IPS-20b (cell line): ENCODE measurements at regions not wholly inside any gene's neighbourhood (a gene's known extent, or its start where the extent isn't known, plus 50 kb on each side); places are given as distances from the start of the nearest gene placed in this dataset.
"Not testable (repeated sequence)": the region's sequence is repeated elsewhere in the genome, so short reads cannot be mapped to it uniquely, and the experiment has no call there.

Experiments
- H3K27ac ChIP-seq: one replicate; pipeline ENCODE4 v1.5.1; 2013; ENCODE audit warnings: low read length
- H3K27me3 ChIP-seq: 2 replicates; pipeline ENCODE4 v1.6.1; 2013; ENCODE audit warnings: mild to moderate bottlenecking, low read length, inconsistent platforms; ENCODE audit not compliant: insufficient read depth
- H3K36me3 ChIP-seq: 2 replicates; pipeline ENCODE4 v1.6.1; 2013; ENCODE audit warnings: low read depth, mild to moderate bottlenecking, inconsistent platforms, low read length, moderate library complexity; ENCODE audit not compliant: insufficient read depth
- H3K4me1 ChIP-seq: 2 replicates; pipeline ENCODE4 v1.6.1; 2013; ENCODE audit warnings: mild to moderate bottlenecking, control low read depth, inconsistent platforms, low read length, moderate library complexity; ENCODE audit not compliant: insufficient read depth
- H3K4me3 ChIP-seq: 2 replicates; pipeline ENCODE4 v1.5.1; 2013; ENCODE audit warnings: mild to moderate bottlenecking, low read length, inconsistent platforms
- H3K9ac ChIP-seq: 2 replicates; pipeline ENCODE4 v1.6.1; 2013; ENCODE audit warnings: low read depth, mild to moderate bottlenecking, inconsistent platforms, low read length, moderate library complexity
- H3K9me3 ChIP-seq: 2 replicates; pipeline ENCODE4 v1.6.1; 2013; ENCODE audit warnings: mild to moderate bottlenecking, low read depth, low read length, inconsistent platforms; ENCODE audit not compliant: insufficient read depth

DNA sequence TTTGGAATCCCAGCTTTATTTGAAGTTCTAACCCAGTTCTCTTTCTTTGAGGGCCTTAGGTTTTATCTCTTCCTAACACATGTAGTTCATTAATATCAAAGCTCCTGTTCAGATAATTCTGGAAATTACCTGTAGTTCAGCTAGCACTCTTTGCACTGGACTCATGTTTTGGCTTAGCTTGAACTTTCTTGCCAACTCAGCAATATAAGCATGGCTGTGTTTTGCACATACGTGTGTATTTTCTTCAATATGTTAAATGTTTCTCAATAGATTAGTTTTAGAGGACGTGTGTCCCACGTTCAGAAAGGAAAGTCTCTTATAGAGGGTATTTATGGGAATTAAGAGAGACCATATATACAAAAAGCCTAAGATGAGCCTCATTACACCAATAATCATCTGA lies 271.8 kb upstream of the USP25 start:
- no peak overlapping the region for H3K9ac ChIP-seq
- no peak overlapping the region for H3K4me3 ChIP-seq
- H3K27ac ChIP-seq = no peak overlapping the region
- H3K4me1 ChIP-seq = no peaks in the 10 kb centered on the region
- no peaks in the 10 kb centered on the region for H3K9me3 ChIP-seq
- H3K36me3 ChIP-seq = no peaks in the 10 kb centered on the region
- H3K27me3 ChIP-seq = no peaks in the 10 kb centered on the region

DNA sequence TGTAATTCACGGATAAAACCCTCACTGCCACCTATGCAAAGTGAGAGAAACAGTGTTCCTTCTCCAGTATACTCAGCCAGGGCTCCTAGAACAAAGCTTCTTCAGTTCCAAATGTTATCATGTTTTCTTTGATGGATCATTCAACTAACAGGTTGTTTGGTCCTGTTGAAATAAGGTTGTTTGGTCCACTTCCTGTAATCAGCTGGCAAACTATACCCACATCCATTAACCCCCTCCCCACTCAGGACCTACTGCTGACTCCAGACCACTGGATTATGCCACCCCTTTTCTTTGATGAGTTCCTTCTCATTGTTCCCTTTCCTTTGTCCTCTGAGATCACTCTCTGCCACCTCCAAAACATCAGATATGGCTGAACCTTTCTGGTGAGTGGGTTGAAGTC lies 267.7 kb upstream of the USP25 start:
- no peak overlapping the region for H3K27ac ChIP-seq
- no peaks in the 10 kb centered on the region for H3K9me3 ChIP-seq
- H3K4me1 ChIP-seq = no peaks in the 10 kb centered on the region
- no peak overlapping the region for H3K4me3 ChIP-seq
- no peaks in the 10 kb centered on the region for H3K27me3 ChIP-seq
- no peak overlapping the region for H3K9ac ChIP-seq
- no peaks in the 10 kb centered on the region for H3K36me3 ChIP-seq

DNA sequence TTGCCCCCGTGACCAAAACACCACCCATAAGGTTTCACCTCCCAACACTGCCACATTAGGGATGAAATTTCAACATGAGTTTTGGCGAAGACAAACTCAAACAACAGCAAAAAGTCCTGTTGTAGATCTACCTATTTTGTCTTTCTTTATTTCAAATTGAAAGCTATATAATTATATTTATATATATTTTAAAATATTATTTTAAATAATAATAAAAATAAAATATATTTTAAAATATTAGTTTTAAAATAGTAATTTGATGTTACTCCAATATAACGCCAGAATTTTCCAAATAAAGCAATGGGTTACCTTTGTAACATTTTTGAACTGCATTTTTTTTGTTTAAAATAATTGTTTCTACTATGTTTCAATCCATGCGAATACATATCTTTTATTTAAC lies 263.5 kb upstream of the USP25 start:
- Histone ChIP-seq H3K27ac (no peak overlapping the region), H3K27me3 (no peaks in the 10 kb centered on the region), H3K4me3 (no peak overlapping the region), H3K4me1 (no peaks in the 10 kb centered on the region), H3K9ac (no peak overlapping the region), H3K9me3 (no peaks in the 10 kb centered on the region), H3K36me3 (no peaks in the 10 kb centered on the region)

DNA sequence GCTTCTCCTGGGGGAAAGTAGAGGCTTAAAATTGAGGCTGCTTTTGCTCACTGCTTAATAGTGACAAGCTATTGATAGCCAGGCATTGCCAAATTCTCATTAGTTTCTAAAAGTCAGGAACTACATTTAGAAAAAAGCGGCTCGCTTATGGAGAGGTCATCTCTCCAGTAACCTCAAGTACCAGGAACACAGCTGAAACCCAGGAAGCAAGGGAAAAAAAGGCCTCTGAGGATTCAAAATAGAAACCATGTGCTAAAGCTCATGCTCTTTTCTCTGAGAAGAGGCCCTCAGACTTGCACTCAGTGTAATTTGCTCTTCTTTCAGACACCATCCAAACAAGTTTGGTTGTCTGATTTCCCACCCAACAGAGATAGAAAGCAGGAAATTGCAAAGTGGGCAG lies 261.4 kb upstream of the USP25 start:
- Histone ChIP-seq H3K9me3 (no peaks in the 10 kb centered on the region), H3K9ac (no peak overlapping the region), H3K4me3 (no peak overlapping the region), H3K4me1 (no peaks in the 10 kb centered on the region), H3K36me3 (no peaks in the 10 kb centered on the region), H3K27ac (no peak overlapping the region), H3K27me3 (no peaks in the 10 kb centered on the region)

DNA sequence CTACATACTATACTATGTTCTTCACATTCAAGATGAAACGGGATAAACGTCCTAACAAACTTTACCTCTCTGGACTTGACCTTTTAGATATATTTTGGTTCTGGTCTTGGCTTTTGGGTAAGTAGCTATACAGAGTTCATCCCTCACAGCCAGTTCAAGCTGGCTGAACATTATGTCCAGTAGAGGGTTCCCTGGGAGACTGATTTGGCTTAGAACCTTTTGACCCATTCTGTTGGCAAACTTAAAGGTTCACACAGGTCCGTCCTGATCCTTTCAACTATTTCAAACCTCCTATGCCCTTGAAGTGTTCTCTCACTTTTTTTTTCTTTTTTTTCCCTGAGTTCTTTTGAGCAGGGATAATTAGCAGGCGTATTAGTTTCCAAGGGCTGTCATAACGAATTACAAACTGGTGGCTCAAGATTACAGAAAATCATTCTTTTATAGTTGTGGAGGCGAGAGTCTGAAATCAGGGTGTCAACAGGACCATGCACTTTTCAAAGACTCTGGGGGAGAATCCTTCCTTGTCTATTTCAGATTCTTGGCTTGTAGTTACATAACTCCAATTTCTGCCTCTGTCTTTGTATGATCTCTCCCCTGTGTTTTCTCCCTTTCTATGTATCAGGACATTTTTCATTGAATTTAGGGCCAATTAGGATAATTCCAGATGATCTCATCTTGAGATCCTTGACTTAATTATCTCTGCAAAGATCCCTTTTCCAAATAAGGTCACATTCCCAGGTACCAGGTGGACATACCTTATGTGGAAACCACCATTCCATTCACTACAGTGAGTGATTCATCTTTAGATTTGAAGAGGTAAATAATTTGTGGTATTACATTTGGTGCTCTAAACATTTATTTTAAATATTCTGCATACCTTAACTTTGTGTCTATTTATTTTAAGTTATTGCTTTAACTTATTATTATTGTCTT lies 257.4 kb upstream of the USP25 start:
- no peak overlapping the region for H3K4me3 ChIP-seq
- no peak overlapping the region for H3K9ac ChIP-seq
- H3K9me3 ChIP-seq = no peaks in the 10 kb centered on the region
- no peaks in the 10 kb centered on the region for H3K27me3 ChIP-seq
- H3K27ac ChIP-seq = no peak overlapping the region
- H3K36me3 ChIP-seq = no peaks in the 10 kb centered on the region
- no peaks in the 10 kb centered on the region for H3K4me1 ChIP-seq

DNA sequence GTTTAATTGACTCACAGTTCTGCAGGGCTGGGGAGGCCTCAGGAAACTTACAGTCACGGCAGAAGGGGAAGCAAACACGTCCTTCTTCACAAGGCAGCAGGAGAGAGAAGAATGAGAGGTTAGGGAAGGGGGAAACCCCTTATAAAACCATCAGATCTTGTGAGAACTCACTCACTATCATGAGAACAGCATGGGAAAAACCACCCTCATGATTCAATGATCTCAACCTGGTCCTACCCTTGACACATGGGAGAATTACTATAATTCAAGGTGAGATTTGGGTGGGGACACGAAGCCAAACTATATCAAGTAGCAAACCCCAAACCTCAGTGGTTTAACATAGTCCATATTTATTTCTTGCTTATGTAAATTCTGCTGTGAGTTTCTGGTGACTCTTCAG lies 252.0 kb upstream of the USP25 start:
- not testable (repeated sequence) for H3K4me3 ChIP-seq, H3K27ac ChIP-seq, H3K9ac ChIP-seq, H3K27me3 ChIP-seq, H3K36me3 ChIP-seq, H3K4me1 ChIP-seq, H3K9me3 ChIP-seq

DNA sequence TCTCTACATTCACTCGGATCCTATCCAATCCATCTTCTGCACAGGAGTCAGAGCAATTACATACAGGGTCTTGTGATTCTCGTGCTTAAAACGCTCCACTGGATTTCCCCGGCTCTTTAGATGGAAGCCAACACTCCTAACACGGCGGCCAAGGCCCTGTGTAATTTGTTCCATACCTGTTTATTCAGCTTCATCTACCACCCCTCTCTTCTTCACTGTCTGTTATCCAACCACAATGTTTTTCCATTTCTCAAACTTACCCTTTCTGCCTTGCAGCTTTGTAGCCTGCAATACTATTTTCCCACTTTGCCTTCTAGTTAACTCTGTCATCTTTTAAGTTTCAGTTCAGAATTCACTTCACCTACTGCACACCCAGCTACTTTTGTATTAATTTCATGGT lies 249.6 kb upstream of the USP25 start:
- Histone ChIP-seq H3K27me3 (no peaks in the 10 kb centered on the region), H3K36me3 (no peaks in the 10 kb centered on the region), H3K27ac (no peak overlapping the region), H3K4me1 (no peaks in the 10 kb centered on the region; the same call in 1 of the 2 replicates), H3K9me3 (no peaks in the 10 kb centered on the region), H3K9ac (no peak overlapping the region), H3K4me3 (no peak overlapping the region)

DNA sequence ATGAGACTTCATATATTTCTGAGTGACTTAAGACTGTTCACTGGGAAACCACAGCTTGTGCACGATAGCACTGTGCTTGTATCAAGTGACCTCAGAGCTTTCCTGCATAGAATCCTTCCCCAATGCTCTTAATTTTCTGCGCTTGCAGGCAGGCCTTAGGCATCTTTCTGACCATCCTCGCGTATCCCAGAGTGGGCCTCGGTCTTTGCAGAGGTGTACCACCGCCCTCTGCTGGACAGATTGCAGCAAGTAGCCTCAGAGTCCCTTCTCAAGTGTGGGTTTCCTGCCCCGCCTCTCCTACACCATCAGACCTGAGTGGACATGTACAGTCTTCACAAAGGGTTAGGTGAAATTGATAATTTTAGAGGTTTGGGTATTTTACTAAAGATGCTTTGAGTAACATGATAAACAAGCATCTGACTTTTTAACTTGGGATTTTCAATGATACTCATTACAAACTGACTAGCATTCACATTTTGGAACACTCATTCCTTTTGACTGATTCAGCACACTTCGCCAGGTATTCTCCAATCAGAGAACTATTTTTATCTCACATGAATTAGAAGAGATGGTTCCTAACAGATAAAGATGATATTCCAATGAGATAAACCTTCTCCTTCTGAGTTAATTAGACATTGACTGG lies 246.5 kb upstream of the USP25 start:
- no peaks in the 10 kb centered on the region for H3K27me3 ChIP-seq
- no peaks in the 10 kb centered on the region for H3K36me3 ChIP-seq
- no peak overlapping the region for H3K4me3 ChIP-seq
- H3K27ac ChIP-seq = no peak overlapping the region
- H3K9me3 ChIP-seq = no peaks in the 10 kb centered on the region
- no peak overlapping the region for H3K9ac ChIP-seq
- H3K4me1 ChIP-seq = no peaks in the 10 kb centered on the region; the same call in 1 of the 2 replicates

DNA sequence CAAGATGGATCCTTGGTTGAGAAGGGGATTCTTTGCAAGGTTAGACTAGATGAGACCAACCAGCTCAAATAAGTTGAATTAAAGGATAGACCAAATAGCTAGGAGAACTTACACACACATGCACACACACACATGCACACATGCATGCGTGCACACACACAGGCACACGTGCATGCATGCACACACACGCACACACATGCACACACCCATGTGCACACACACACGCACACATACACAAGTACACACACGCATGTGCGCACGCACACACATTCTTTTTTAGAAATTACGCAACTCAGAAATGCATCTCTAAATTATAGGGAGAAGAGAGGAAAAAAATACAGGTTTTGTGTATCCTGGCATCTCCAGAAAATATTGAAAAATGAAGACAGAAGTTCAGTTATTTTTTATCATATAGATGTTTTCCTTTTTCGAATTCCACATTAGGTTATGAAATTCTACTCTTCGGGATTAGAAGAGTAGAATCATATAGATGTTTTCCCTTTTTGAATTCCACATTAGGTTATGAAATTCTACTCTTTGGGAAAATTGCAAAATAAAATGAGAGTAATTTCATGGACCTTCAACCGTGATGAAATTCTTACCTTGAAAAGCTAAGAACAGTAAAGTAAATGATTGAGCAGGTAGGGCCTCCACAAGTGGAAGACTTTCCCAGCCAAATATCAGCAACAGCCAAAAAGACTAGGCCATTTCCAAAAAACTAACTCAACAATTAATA lies 243.2 kb upstream of the USP25 start:
- no peaks in the 10 kb centered on the region for H3K9me3 ChIP-seq
- no peak overlapping the region for H3K4me3 ChIP-seq
- no peak overlapping the region for H3K27ac ChIP-seq
- H3K36me3 ChIP-seq = no peaks in the 10 kb centered on the region
- H3K9ac ChIP-seq = no peak overlapping the region
- no peaks in the 10 kb centered on the region for H3K27me3 ChIP-seq
- H3K4me1 ChIP-seq = no peaks in the 10 kb centered on the region; the same call in 1 of the 2 replicates

DNA sequence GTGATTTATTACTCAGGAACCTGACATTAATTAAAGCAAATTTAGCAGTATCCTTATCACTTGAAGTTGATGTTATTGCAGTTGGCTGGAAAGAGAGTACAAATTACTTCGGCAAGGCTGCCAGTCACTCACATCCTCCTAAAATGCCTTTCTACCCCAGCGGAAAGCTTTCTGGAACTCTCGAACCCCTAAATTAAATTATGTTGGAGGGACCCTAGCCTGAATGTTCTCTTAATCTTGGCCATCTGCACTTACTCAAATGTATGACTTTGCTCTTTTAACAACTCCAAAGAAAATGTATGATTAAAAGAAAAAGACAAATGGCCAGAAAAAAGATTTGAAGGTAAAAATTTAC lies 242.6 kb upstream of the USP25 start:
- Histone ChIP-seq H3K27me3 (no peaks in the 10 kb centered on the region), H3K27ac (no peak overlapping the region), H3K4me1 (no peaks in the 10 kb centered on the region; the same call in 1 of the 2 replicates), H3K9ac (no peak overlapping the region), H3K9me3 (no peaks in the 10 kb centered on the region), H3K4me3 (no peak overlapping the region), H3K36me3 (no peaks in the 10 kb centered on the region)

DNA sequence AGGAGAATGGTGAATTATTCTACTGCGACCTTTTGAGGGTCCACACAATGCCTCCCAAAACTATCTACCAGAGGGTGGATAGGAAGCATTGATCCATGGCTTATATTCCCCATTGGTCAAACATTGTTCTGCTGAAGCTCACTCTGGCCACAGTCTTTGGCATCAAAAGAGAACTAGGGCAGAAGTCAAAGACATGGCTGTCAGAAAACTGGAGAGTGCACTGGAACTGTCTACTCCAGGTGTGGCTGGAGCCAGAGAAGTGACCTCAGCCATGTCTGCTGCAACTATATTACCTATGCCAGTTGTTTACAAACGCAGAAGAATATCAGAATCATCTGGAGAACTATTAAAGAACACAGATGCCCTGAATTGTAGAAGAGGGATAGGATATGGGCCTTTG lies 238.7 kb upstream of the USP25 start:
- Histone ChIP-seq H3K36me3 (no peaks in the 10 kb centered on the region), H3K9me3 (no peaks in the 10 kb centered on the region), H3K4me3 (no peak overlapping the region), H3K27ac (no peak overlapping the region), H3K9ac (no peak overlapping the region), H3K4me1 (no peaks in the 10 kb centered on the region), H3K27me3 (no peaks in the 10 kb centered on the region)

DNA sequence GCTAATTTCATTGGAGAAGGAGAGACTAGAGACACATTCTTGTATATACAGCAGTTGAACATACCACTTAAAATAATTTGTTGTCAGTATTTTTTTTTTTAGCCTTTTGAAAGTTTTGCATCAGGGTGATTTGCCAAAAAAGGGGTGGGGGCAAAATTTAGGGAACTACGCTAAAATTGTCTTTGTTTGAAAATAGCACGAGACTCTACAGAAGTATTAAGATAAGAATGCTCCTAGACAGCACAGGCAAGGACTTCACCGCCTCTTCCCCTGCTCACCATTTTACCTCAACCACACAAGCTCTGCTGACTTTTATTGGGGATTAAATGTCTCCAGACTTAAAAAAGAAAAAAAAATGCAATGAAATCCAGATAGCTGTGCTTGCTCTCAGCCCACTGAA lies 236.1 kb upstream of the USP25 start:
- Histone ChIP-seq H3K4me1 (no peaks in the 10 kb centered on the region), H3K4me3 (no peak overlapping the region), H3K9me3 (no peaks in the 10 kb centered on the region), H3K27ac (no peak overlapping the region), H3K36me3 (no peaks in the 10 kb centered on the region), H3K27me3 (no peaks in the 10 kb centered on the region), H3K9ac (no peak overlapping the region)
